ENCODE measurements at regions not wholly inside any gene's neighbourhood (a gene's known extent, or its start where the extent isn't known, plus 50 kb on each side); places are given as distances from the start of the nearest gene placed in this dataset.
A peak's percentile ranks its signal among the peaks of the same experiment; 100 is the strongest.
"Not testable (repeated sequence)": the region's sequence is repeated elsewhere in the genome, so short reads cannot be mapped to it uniquely, and the experiment has no call there.

GRCh38 chr20:33925867-33926266, 67.8 kb upstream of the RALY start:
- no peak overlapping the region for H3K4me3 ChIP-seq (ENCODE audit: low read length)
- DNase-seq (ENCODE audit: low read depth) = no peak
- no peak for TF ChIP-seq CTCF (conservative IDR thresholded peaks at IDR 0.05; ENCODE audit: low read depth, low read length)

- H3K4me3 ChIP-seq (ENCODE audit: low read length) = no peak overlapping the region
- no peak for TF ChIP-seq CTCF (conservative IDR thresholded peaks at IDR 0.05; ENCODE audit: low read depth, low read length)
These were observed 67.3 kb upstream of the RALY start for GRCh38 chr20:33926425-33926824.

GRCh38 chr20:33927724-33928123, 66.0 kb upstream of the RALY start:
- no peak overlapping the region for H3K4me3 ChIP-seq (ENCODE audit: low read length)
- DNase-seq (ENCODE audit: low read depth) = no peak
- TF ChIP-seq CTCF (conservative IDR thresholded peaks at IDR 0.05; ENCODE audit: low read depth, low read length) = no peak

More at GRCh38 chr20:33926425-33926824, 67.3 kb upstream of the RALY start:
- no peak for DNase-seq (ENCODE audit: low read depth)

- H3K4me3 ChIP-seq (ENCODE audit: low read length) = no peak overlapping the region
- TF ChIP-seq CTCF (conservative IDR thresholded peaks at IDR 0.05; ENCODE audit: low read depth, low read length) = no peak
- no peak for DNase-seq (ENCODE audit: low read depth)
These were observed 63.8 kb upstream of the RALY start for GRCh38 chr20:33929917-33930316.

GRCh38 chr20:33933469-33933909, 60.2 kb upstream of the RALY start:
- no peak overlapping the region for H3K4me3 ChIP-seq (ENCODE audit: low read length)
- DNase-seq (ENCODE audit: low read depth) = no peak
- TF ChIP-seq CTCF (conservative IDR thresholded peaks at IDR 0.05; ENCODE audit: low read depth, low read length) = peak; percentile 54

- no peak overlapping the region for H3K4me3 ChIP-seq (ENCODE audit: low read length)
- DNase-seq (ENCODE audit: low read depth) = no peak
- no peak for TF ChIP-seq CTCF (conservative IDR thresholded peaks at IDR 0.05; ENCODE audit: low read depth, low read length)
These were observed 57.1 kb upstream of the RALY start for GRCh38 chr20:33936656-33937055.

GRCh38 chr20:33939031-33939430, 54.7 kb upstream of the RALY start:
- not testable (repeated sequence) for H3K4me3 ChIP-seq (ENCODE audit: low read length); DNase-seq (ENCODE audit: low read depth)

- DNase-seq (ENCODE audit: low read depth) = no peak
- H3K4me3 ChIP-seq (ENCODE audit: low read length) = no peak overlapping the region
- no peak for TF ChIP-seq CTCF (conservative IDR thresholded peaks at IDR 0.05; ENCODE audit: low read depth, low read length)
These were observed 53.0 kb upstream of the RALY start for GRCh38 chr20:33940666-33941065.

Measured in retinal pigment epithelial cell (primary cell).